Head of caudate nucleus (tissue), 42 donors: ENCODE measurements at regions not wholly inside any gene's neighbourhood (a gene's known extent, or its start where the extent isn't known, plus 50 kb on each side); places are given as distances from the start of the nearest gene placed in this dataset.
"Not testable (repeated sequence)": the region's sequence is repeated elsewhere in the genome, so short reads cannot be mapped to it uniquely, and the experiment has no call there.

Source experiments
- DNase-seq, 42 donors: peaks; one replicate each; pipeline versions ENCODE4 v3.0.0 to v3.0.0-alpha.2; 2020 to 2021; ENCODE audit warnings: mixed read lengths in 7 of 42
- intact Hi-C: fragments of 100-400 bp; cut with DNase I; formaldehyde crosslinking; loops from one replicate; pipeline ENCODE4 v1.15.0; 2022

- intact Hi-C loops = no loop called here
- no peak for DNase-seq
Measured at GRCh38 chr4:75302648-75303047, 211.6 kb downstream of the RCHY1 start.

GRCh38 chr4:75289914-75290582 lies 224.2 kb downstream of the RCHY1 start:
- intact Hi-C loops = no loop called here
- peak in 13 of 42 donors; percentile 8 to 47 (median 12) for DNase-seq

GRCh38 chr4:75287738-75288517 lies 226.3 kb downstream of the RCHY1 start:
- no peak for DNase-seq
- intact Hi-C loops = no loop called here

- no peak for DNase-seq
- intact Hi-C loops = no loop called here
Measured at GRCh38 chr4:75285837-75286236, 228.4 kb downstream of the RCHY1 start.

GRCh38 chr4:75284831-75285230 lies 229.4 kb downstream of the RCHY1 start:
- intact Hi-C loops = no loop called here
- DNase-seq = no peak

- intact Hi-C loops, DNase-seq: not testable (repeated sequence)
Measured at GRCh38 chr4:75280461-75280860, 233.7 kb downstream of the RCHY1 start.

- intact Hi-C loops = no loop called here
- no peak for DNase-seq
Measured at GRCh38 chr4:75259306-75259705, 254.9 kb downstream of the RCHY1 start.

GRCh38 chr4:75255261-75255660 lies 258.9 kb downstream of the RCHY1 start:
- intact Hi-C loops = no loop called here
- no peak for DNase-seq

- no peak for DNase-seq
- intact Hi-C loops = no loop called here
Measured at GRCh38 chr4:75254745-75255144, 259.5 kb downstream of the RCHY1 start.

GRCh38 chr4:75253094-75253493 lies 261.1 kb downstream of the RCHY1 start:
- DNase-seq, intact Hi-C loops: not testable (repeated sequence)

- DNase-seq = no peak
- intact Hi-C loops = no loop called here
Measured at GRCh38 chr4:75251547-75251946, 262.7 kb downstream of the RCHY1 start.

GRCh38 chr4:75249739-75250138 lies 264.5 kb downstream of the RCHY1 start:
- intact Hi-C loops = no loop called here
- DNase-seq = no peak

- no peak for DNase-seq
- intact Hi-C loops = no loop called here
Measured at GRCh38 chr4:75248770-75249407, 265.3 kb downstream of the RCHY1 start.

GRCh38 chr4:75244325-75244724 lies 269.9 kb downstream of the RCHY1 start:
- intact Hi-C loops = no loop called here

GRCh38 chr4:75243570-75243969 lies 270.6 kb downstream of the RCHY1 start:
- no peak for DNase-seq
- intact Hi-C loops = no loop called here

More at GRCh38 chr4:75244325-75244724, 269.9 kb downstream of the RCHY1 start:
- no peak for DNase-seq

GRCh38 chr4:75235359-75235951 lies 278.7 kb downstream of the RCHY1 start:
- intact Hi-C loops = no loop called here
- no peak for DNase-seq

- no peak for DNase-seq
- intact Hi-C loops = no loop called here
Measured at GRCh38 chr4:75232546-75232945, 281.7 kb downstream of the RCHY1 start.

- no peak for DNase-seq
- intact Hi-C loops = no loop called here
Measured at GRCh38 chr4:75229806-75230570, 284.2 kb downstream of the RCHY1 start.

GRCh38 chr4:75213480-75213879 lies 280.6 kb downstream of the PARM1 start:
- intact Hi-C loops = no loop called here
- DNase-seq = no peak
